Omental fat pad (tissue), 3 donors: ENCODE measurements at regions not wholly inside any gene's neighbourhood (a gene's known extent, or its start where the extent isn't known, plus 50 kb on each side); places are given as distances from the start of the nearest gene placed in this dataset.
"Not testable (repeated sequence)": the region's sequence is repeated elsewhere in the genome, so short reads cannot be mapped to it uniquely, and the experiment has no call there.

Experiments
- ATAC-seq: fragments of 150-250 bp; one replicate; pipeline ENCODE4 v1.9.1; 2016; ENCODE audit warnings: mild to moderate bottlenecking, moderate library complexity; ENCODE audit not compliant: low FRiP score
- DNase-seq: peaks from one replicate; pipeline ENCODE4 v3.0.0-alpha.2; 2019; ENCODE audit warnings: low spot score
- CTCF ChIP-seq, 3 donors: fragments of 450-650 bp; IDR thresholded peaks; one replicate each; pipeline ENCODE4 v1.5.1; 2016 to 2017; ENCODE audit warnings: antibody characterized with exemption in 3 of 3, mild to moderate bottlenecking in 3 of 3, moderate library complexity in 2 of 3

GRCh38 chr10:107970512-107970911, 806.0 kb upstream of the SORCS1 start:
- DNase-seq (no peak), ATAC-seq (no peak)
- TF ChIP-seq CTCF (IDR thresholded peaks at IDR 0.05), result no peak

GRCh38 chr10:107969936-107970335, 805.4 kb upstream of the SORCS1 start:
- DNase-seq, result no peak
- TF ChIP-seq CTCF (IDR thresholded peaks at IDR 0.05), result no peak
- no peak for ATAC-seq

GRCh38 chr10:107966826-107967225, 802.3 kb upstream of the SORCS1 start:
- ATAC-seq (no peak), DNase-seq (no peak)
- TF ChIP-seq CTCF (IDR thresholded peaks at IDR 0.05), result no peak

- no peak for TF ChIP-seq CTCF (IDR thresholded peaks at IDR 0.05)
- no peak for DNase-seq
- no peak for ATAC-seq
These were observed 788.4 kb upstream of the SORCS1 start for GRCh38 chr10:107952649-107953556.

- DNase-seq, ATAC-seq: not testable (repeated sequence)
These were observed 786.0 kb upstream of the SORCS1 start for GRCh38 chr10:107950411-107951062.

GRCh38 chr10:107942826-107943225, 778.3 kb upstream of the SORCS1 start:
- ATAC-seq, result no peak
- TF ChIP-seq CTCF (IDR thresholded peaks at IDR 0.05), result no peak
- no peak for DNase-seq

- no peak for DNase-seq
- ATAC-seq, result no peak
- TF ChIP-seq CTCF (IDR thresholded peaks at IDR 0.05), result no peak
These were observed 768.6 kb upstream of the SORCS1 start for GRCh38 chr10:107933076-107933475.
